Skeletal muscle satellite cell (primary cell): ENCODE measurements at regions not wholly inside any gene's neighbourhood (a gene's known extent, or its start where the extent isn't known, plus 50 kb on each side); places are given as distances from the start of the nearest gene placed in this dataset.
A peak's percentile ranks its signal among the peaks of the same experiment; 100 is the strongest.

Experiments used
- H3K27me3 ChIP-seq: 2 replicates; pipeline ENCODE4 v1.7.0; 2013; ENCODE audit warnings: low read length; ENCODE audit not compliant: control insufficient read depth, insufficient read depth
- H3K36me3 ChIP-seq: 2 replicates; pipeline ENCODE4 v1.7.0; 2013; ENCODE audit warnings: mild to moderate bottlenecking, control low read depth, low read length; ENCODE audit not compliant: insufficient read depth
- H3K4me1 ChIP-seq: 2 replicates; pipeline ENCODE4 v1.7.0; 2013; ENCODE audit warnings: low read length; ENCODE audit not compliant: control insufficient read depth, insufficient read depth
- H3K4me2 ChIP-seq: 2 replicates; pipeline ENCODE4 v1.7.0; 2013; ENCODE audit warnings: mild to moderate bottlenecking, low read length
- H3K4me3 ChIP-seq: 2 replicates; pipeline ENCODE4 v1.7.0; 2013; ENCODE audit warnings: low read length
- H3K9ac ChIP-seq: 2 replicates; pipeline ENCODE4 v1.7.0; 2013; ENCODE audit warnings: mild to moderate bottlenecking, low read depth, low read length, moderate library complexity
- H3K9me3 ChIP-seq: replicated peaks from 2 replicates; pipeline ENCODE4 v1.7.0; 2013; ENCODE audit warnings: mild to moderate bottlenecking, control low read depth, low read length

DNA sequence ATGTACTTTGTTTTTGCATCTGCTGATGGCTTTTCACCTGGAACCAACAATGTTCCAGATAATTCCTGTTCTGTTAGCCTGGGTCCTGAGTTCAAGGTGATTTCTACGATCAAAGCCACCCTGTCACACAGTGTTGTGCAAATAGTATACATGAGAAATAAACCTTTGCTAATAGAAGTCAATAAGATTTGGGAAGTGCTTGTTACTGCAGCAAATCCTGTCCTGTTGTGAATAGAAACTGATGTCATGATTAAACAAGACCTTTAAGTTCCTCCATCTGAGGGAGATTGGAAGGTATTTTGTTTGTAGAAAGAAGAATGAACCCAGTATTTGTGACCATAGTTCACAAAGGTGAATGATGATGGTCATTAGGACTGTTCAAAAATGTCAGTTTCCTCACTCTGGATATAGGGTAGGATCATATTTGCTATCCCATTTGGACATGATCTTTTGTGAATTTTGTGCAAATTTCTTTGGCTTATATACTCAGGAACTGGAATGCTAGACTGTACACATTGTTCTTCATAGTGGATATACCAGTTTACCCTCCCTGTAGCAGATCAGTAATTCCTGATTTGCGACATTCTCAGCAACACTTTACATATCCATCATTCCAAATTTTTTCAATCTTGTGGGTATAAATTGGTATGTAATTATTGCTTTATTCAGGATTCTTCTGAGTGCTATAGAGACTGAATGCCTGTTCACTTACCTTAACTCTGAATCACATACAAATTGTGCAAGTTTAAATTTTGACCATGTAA is 428.5 kb downstream of the METTL15 start:
- Histone ChIP-seq H3K9ac (no peak overlapping the region), H3K27me3 (no peaks in the 10 kb centered on the region), H3K4me3 (no peak overlapping the region), H3K36me3 (no peaks in the 10 kb centered on the region), H3K4me1 (peaks cover 7% of the 10 kb centered on the region), H3K9me3 (no peaks in the 10 kb centered on the region), H3K4me2 (no peak overlapping the region)

DNA sequence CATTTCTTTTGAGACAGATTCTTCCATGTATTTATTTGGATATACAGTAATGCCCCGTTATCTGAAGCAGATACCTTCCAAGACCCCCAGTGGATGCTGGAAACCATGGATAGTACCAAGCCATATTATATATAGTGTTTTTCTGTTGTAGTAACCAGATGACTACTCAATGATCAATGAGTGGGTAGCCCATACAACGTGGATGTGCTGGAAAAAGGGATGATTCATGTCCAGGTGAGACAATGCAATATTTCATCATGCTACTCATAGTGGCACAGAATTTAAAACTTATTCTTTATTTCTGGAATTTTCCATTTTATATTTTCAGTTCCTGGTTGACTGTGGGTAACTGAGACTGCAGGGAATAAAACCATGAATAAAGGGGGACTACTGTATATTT is 427.5 kb downstream of the METTL15 start:
- H3K4me3 ChIP-seq = no peak overlapping the region
- H3K9ac ChIP-seq = no peak overlapping the region
- H3K4me2 ChIP-seq = no peak overlapping the region
- H3K36me3 ChIP-seq = no peaks in the 10 kb centered on the region
- H3K27me3 ChIP-seq = no peaks in the 10 kb centered on the region
- H3K4me1 ChIP-seq = peaks cover 7% of the 10 kb centered on the region
- H3K9me3 ChIP-seq = no peaks in the 10 kb centered on the region

DNA sequence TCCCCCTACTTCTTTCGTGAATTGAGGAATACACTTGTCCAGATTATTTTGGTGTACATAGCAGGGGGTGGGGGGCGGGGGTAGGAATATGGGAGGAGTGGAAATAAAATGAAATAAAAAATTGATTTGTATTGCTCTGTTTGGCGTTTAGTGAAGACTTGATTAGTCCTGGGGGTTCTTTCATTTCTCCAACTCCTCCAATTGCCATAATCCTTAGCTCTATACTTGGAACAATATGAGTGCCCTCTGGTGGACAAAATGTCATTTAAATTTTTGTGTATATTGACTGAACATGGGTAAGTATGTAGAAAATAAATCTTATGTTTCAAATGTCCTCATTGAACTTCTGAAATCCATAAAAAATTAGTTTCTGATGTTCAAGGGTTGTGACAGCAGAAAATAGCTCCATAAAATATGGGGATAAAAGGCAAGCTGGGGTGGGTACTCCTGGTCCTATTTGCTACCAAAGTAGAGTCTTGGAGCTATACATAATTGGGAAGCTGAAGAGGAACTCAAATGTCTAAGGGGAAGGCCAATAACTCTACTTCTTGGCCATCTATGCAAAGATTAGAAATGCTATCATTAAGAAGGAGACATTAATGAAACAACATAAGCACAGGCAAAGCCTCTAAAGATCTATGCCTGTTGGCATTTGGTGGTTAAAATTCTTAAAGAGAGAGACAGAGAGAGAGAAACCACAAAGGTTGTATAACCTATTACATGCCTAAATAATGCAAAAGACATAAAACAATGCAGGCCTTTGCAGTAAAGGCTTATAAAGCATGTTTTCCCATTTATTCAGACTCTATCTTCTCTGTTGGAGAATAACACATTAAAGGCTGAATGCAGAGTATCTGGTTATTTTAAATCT is 421.6 kb downstream of the METTL15 start:
- Histone ChIP-seq H3K9ac (peak overlapping the region; percentile 18), H3K4me3 (no peak overlapping the region), H3K4me1 (peaks cover 4% of the 10 kb centered on the region), H3K36me3 (no peaks in the 10 kb centered on the region), H3K27me3 (no peaks in the 10 kb centered on the region), H3K4me2 (no peak overlapping the region), H3K9me3 (peaks cover 5% of the 10 kb centered on the region)

DNA sequence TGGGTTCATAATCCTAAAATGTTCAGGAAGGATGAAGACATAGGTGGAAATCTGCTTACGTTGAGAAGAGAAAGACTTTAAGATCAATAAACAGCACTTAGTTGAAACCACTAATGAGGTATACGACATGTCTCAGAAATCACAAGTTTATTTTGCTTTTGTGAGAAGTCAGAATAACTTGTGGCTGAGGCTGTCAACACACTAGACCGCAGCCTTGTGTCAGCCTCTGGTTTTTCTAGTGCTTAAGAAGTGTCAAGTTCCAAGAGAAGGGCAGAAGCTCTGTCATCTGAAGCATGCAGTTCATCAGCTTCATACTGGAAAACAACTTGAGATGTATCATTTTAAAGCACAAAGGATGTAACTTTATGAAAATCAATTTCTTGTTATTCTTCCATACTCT is 420.9 kb downstream of the METTL15 start:
- Histone ChIP-seq H3K27me3 (no peaks in the 10 kb centered on the region), H3K9ac (no peak overlapping the region), H3K4me2 (no peak overlapping the region), H3K4me3 (no peak overlapping the region), H3K9me3 (peaks cover 5% of the 10 kb centered on the region), H3K4me1 (peaks cover 4% of the 10 kb centered on the region), H3K36me3 (no peaks in the 10 kb centered on the region)

DNA sequence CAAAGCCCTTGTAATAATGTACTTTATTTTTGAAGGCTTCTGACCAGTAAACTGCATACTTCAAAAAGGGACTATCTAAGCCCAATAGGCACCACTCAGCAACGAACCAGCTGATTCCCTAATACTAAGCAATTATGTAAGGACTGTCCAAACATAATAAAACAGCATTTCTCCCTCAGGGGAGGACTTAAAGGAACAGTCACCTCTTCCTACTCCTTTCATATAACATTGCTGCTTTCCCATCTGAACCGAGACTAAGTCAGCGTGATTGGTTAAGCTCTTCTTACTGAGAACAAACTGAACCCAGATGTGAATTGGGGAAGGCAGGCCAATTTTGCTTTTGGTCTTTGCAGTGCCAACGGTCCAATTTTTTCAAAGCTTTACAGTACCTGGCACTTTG is 420.0 kb downstream of the METTL15 start:
- no peak overlapping the region for H3K4me2 ChIP-seq
- peaks cover 4% of the 10 kb centered on the region for H3K4me1 ChIP-seq
- no peaks in the 10 kb centered on the region for H3K27me3 ChIP-seq
- H3K9me3 ChIP-seq = peaks cover 5% of the 10 kb centered on the region
- H3K36me3 ChIP-seq = no peaks in the 10 kb centered on the region
- no peak overlapping the region for H3K4me3 ChIP-seq
- no peak overlapping the region for H3K9ac ChIP-seq

DNA sequence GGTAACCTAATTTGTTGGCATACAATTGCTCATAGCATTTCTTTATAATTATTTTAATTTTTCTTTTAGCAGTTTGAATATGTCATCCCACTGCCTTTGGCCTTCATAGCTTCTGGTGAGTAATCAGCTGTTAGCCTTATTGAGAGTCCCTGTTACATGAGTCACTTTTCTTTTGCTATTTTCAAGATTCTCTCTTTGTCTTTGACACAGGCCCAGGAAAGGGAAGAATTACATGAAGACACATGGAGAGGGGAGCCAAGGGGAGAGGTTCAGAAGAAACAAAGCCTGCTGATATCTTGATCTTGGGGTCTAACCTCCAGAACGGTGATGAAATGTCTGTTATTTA is 418.2 kb downstream of the METTL15 start:
- H3K9me3 ChIP-seq = peaks cover 5% of the 10 kb centered on the region
- H3K4me3 ChIP-seq = no peak overlapping the region
- no peaks in the 10 kb centered on the region for H3K36me3 ChIP-seq
- H3K4me1 ChIP-seq = peaks cover 4% of the 10 kb centered on the region
- no peak overlapping the region for H3K9ac ChIP-seq
- no peaks in the 10 kb centered on the region for H3K27me3 ChIP-seq
- H3K4me2 ChIP-seq = no peak overlapping the region

DNA sequence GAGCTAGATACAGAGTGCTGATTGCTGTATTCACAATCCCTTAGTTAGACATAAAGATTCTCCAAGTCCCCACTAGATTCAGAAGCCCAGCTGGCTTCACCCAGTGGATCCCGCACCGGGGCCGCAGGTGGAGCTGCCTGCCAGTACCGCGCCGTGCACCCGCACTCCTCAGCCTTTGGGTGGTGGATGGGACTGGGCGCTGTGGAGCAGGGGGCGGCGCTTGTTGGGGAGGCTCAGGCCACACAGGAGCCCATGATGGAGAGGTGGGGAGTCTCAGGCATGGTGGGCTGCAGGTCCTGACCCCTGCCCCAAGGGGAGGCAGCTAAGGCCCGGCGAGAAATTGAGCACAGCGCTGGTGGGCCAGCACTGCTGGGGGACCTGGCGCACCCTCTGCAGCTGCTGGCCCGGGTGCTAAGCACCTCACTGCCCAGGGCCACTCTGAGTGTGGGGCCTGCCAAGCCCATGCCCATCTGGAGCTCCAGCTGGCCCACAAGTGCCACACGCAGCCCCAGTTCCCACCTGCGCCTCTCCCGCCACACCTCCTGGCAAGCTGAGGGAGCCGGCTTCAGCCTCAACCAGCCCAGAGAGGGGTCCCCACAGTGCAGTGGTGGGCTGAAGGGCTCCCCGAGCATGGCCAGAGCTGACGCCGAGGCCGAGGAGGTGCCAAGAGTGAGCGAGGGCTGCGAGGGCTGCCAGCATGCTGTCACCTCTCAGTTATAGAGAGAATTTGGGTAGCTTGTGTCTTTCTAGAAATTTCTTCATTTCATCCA is 417.6 kb downstream of the METTL15 start:
- H3K9ac ChIP-seq = no peak overlapping the region
- no peaks in the 10 kb centered on the region for H3K36me3 ChIP-seq
- no peak overlapping the region for H3K4me3 ChIP-seq
- H3K4me1 ChIP-seq = peaks cover 4% of the 10 kb centered on the region
- H3K9me3 ChIP-seq = peaks cover 5% of the 10 kb centered on the region
- H3K4me2 ChIP-seq = no peak overlapping the region
- no peaks in the 10 kb centered on the region for H3K27me3 ChIP-seq

DNA sequence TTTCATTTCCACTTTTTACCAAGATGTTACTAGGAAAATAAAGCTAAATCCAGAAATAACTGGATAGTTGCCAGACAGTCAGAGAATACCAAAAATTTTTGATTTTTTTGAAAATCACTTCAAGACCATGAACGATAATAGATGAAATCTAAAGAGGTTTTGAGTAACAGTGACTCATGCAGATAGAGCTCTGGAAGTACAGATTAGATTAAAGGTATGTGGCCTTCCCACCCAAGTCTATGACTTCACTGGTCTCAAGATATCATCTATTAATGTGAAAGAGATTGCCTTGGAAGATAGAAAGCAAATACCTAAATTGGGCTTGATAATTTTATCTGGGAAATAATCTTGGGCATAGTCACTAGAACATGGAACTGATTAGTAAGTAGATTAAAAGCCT is 415.9 kb downstream of the METTL15 start:
- Histone ChIP-seq H3K4me3 (no peak overlapping the region), H3K9ac (no peak overlapping the region), H3K27me3 (no peaks in the 10 kb centered on the region), H3K36me3 (no peaks in the 10 kb centered on the region), H3K4me2 (no peak overlapping the region), H3K9me3 (peaks cover 5% of the 10 kb centered on the region), H3K4me1 (no peaks in the 10 kb centered on the region)

DNA sequence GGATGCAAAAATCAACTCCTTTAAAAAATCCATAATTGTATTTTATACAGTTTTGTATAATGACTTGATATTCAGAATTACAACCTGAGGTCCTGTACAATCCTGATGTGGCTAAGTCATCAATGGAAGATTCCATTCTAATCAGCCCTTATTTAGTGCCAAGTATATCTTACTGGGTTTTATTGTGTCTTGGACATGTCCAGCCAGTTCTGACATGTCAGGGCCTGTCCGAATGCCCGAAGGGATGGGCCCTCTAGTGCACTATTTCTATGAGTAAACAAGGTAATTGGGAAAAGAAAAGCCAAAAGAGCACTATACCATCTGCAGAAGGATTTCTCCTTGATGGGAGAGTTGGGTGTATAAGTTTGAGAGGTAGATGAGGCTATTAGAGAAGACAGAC is 412.9 kb downstream of the METTL15 start:
- Histone ChIP-seq H3K9me3 (no peaks in the 10 kb centered on the region), H3K4me3 (no peak overlapping the region), H3K9ac (no peak overlapping the region), H3K4me2 (no peak overlapping the region), H3K27me3 (no peaks in the 10 kb centered on the region), H3K36me3 (no peaks in the 10 kb centered on the region), H3K4me1 (no peaks in the 10 kb centered on the region)

DNA sequence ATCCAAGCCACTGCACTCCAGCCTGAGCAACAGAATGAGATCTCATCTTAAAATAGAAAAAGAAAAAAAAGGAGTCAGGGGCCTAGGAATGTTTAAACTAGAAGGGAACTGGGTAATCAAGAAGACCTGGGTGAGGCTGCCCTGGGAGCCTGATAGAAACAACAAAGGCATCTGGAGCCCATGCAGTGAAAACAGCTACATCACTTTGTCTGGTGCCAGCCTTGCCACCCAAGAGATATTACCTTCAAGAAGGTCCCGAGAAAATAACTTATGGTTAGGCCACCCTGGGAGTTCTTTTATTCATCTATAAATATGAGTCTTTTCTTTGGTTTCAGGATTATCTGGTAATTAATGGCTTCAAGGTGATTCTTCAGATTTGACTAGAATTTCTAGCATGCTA is 412.1 kb downstream of the METTL15 start:
- H3K4me2 ChIP-seq = no peak overlapping the region
- no peak overlapping the region for H3K4me3 ChIP-seq
- H3K27me3 ChIP-seq = no peaks in the 10 kb centered on the region

DNA sequence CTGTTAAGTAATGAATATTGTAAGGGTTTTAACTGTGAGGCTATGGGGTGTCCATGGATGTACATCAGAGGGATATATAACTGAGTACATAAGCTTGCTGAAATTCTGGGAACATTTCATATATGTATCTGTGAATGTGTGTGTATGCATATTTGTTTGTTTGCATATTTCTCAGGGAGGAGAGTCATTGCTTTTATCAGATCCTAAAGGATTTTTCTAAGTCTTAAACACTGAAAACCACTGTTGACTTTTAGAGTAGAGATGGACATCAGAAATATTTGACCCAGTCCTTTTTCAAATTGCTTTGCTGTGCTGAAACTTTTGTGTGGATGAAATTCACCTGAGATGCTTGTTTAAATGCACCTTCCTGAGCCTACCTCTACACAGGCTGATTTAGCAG is 410.6 kb downstream of the METTL15 start:
- Histone ChIP-seq H3K36me3 (no peaks in the 10 kb centered on the region), H3K4me2 (no peak overlapping the region)

More for the DNA sequence above, 412.1 kb downstream of the METTL15 start:
- no peaks in the 10 kb centered on the region for H3K9me3 ChIP-seq
- H3K4me1 ChIP-seq = no peaks in the 10 kb centered on the region
- H3K9ac ChIP-seq = no peak overlapping the region
- no peaks in the 10 kb centered on the region for H3K36me3 ChIP-seq

More for the DNA sequence above, 410.6 kb downstream of the METTL15 start:
- H3K4me3 ChIP-seq = no peak overlapping the region
- H3K9me3 ChIP-seq = no peaks in the 10 kb centered on the region
- no peak overlapping the region for H3K9ac ChIP-seq
- H3K4me1 ChIP-seq = no peaks in the 10 kb centered on the region
- no peaks in the 10 kb centered on the region for H3K27me3 ChIP-seq
